ENCODE measurements at regions not wholly inside any gene's neighbourhood (a gene's known extent, or its start where the extent isn't known, plus 50 kb on each side); places are given as distances from the start of the nearest gene placed in this dataset.
"Not testable (repeated sequence)": the region's sequence is repeated elsewhere in the genome, so short reads cannot be mapped to it uniquely, and the experiment has no call there.

DNA sequence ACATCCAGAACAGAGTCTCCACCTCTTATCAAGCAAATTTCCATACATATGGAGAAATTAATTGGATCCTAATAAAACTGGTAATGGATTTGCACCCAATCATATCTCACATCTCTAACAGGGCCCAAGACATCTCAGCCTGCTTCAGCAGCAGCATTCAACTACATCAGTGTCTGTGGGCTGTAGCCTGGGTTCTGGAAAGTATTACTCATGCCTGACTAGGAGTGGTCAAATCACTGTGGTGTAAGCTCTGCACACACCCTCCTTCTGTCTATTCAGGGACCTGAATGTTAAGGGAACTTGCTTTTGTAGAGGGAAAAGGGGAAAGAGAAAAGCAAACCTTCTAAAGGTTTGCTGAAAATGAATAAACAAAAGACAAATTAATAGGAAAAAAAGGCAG lies 607.7 kb downstream of the RPIA start:
- POLR2A ChIA-PET; CTCF ChIA-PET; DNase-seq (ENCODE audit: extremely low spot score): not testable (repeated sequence)

GRCh38 chr2:89305623-89306022 lies 614.1 kb downstream of the RPIA start:
- CTCF ChIA-PET; POLR2A ChIA-PET; DNase-seq (ENCODE audit: extremely low spot score): not testable (repeated sequence)

GRCh38 chr2:89306869-89307637 lies 615.6 kb downstream of the RPIA start:
- CTCF ChIA-PET: not testable (repeated sequence)

GRCh38 chr2:89318990-89319389 lies 627.5 kb downstream of the RPIA start:
- CTCF ChIA-PET; POLR2A ChIA-PET; DNase-seq (ENCODE audit: extremely low spot score): not testable (repeated sequence)

More at GRCh38 chr2:89306869-89307637, 615.6 kb downstream of the RPIA start:
- DNase-seq (ENCODE audit: extremely low spot score); POLR2A ChIA-PET: not testable (repeated sequence)

- POLR2A ChIA-PET; CTCF ChIA-PET; DNase-seq (ENCODE audit: extremely low spot score): not testable (repeated sequence)
These were observed 634.4 kb downstream of the RPIA start for GRCh38 chr2:89325894-89326293.

- DNase-seq (ENCODE audit: extremely low spot score); POLR2A ChIA-PET; CTCF ChIA-PET: not testable (repeated sequence)
- peak; percentile 50 for TF ChIP-seq CTCF (IDR thresholded peaks at IDR 0.05; ENCODE audit: control extremely low read depth, extremely low read depth, low read depth, missing control alignments)
These were observed 635.0 kb downstream of the RPIA start for GRCh38 chr2:89326455-89326854.

DNA sequence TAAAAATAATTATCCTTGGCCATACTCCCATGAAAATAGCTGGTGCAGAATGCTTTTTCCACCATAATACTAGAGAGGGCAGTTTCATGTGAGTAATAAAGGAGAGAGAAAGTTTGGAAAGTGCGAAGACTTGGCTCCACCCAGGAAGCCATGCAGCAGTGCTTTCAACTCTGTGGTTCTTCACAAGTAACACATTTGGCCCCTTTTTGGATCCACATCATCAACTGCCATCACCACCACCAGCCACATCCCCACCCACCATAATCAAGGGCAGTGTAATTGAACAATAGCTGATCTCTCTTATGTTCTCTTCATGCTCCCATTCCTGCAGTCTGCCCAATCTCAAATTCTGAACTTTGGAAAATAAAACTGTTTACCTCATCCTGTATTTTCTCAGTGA lies 637.3 kb downstream of the RPIA start:
- CTCF ChIA-PET; DNase-seq (ENCODE audit: extremely low spot score); POLR2A ChIA-PET: not testable (repeated sequence)

Data from GM10248 (cell line).